Neural crest cell (in vitro differentiated cells): ENCODE measurements at regions not wholly inside any gene's neighbourhood (a gene's known extent, or its start where the extent isn't known, plus 50 kb on each side); places are given as distances from the start of the nearest gene placed in this dataset.

Experiments
- DNase-seq: peaks from one replicate; pipeline ENCODE4 v3.0.0; 2021; ENCODE audit warnings: low read depth, mixed read lengths, low spot score
- H3K27ac Mint-ChIP-seq: one replicate; pipeline ENCODE4 v1.8.0; 2021; ENCODE audit warnings: mild to moderate bottlenecking, mixed read lengths; ENCODE audit not compliant: unreplicated experiment
- H3K27me3 Mint-ChIP-seq: 2 replicates; pipeline ENCODE4 v1.8.0; 2021; ENCODE audit warnings: low read depth, mild to moderate bottlenecking, mixed read lengths
- H3K36me3 Mint-ChIP-seq: 2 replicates; pipeline ENCODE4 v1.8.0; 2021; ENCODE audit warnings: low read depth, mild to moderate bottlenecking, mixed read lengths
- H3K4me1 Mint-ChIP-seq: 2 replicates; pipeline ENCODE4 v1.8.0; 2021; ENCODE audit warnings: mixed read lengths
- H3K4me3 Mint-ChIP-seq: one replicate; pipeline ENCODE4 v1.8.0; 2021; ENCODE audit warnings: mild to moderate bottlenecking, mixed read lengths
- H3K9me3 Mint-ChIP-seq: 2 replicates; pipeline ENCODE4 v1.8.0; 2021; ENCODE audit warnings: mixed read lengths
- CTCF ChIP-seq: fragments of 200-600 bp; sonication (generic); conservative IDR thresholded peaks from 2 replicates; pipeline ENCODE4 v1.5.0; 2021; ENCODE audit warnings: antibody characterized with exemption, mild to moderate bottlenecking

DNA sequence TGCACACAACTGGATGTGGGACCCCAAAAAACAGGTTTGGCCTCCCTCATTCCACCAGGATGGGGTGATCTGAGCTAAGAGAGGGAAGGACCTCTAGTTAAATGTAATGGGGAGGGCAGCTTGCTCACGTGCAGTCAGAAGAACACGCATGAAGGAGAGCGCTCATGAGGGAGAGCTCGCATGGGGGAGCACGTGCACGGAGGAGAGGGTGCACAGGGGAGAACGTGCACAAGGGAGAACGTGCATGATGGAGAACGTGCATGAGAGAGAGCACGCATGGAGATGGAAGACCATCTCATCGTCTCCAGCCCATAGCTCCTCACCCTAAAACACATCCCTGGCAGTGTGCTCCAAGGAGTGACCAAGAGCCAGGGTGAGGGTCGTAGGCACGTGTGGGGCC lies 141.2 kb downstream of the RBFOX3 start:
- Mint-ChIP-seq H3K27ac (no peak overlapping the region), H3K4me3 (no peak overlapping the region), H3K4me1 (peaks cover 13% of the 10 kb centered on the region), H3K9me3 (peaks cover 2% of the 10 kb centered on the region), H3K36me3 (no peaks in the 10 kb centered on the region), H3K27me3 (no peaks in the 10 kb centered on the region)
- no peak for DNase-seq
- TF ChIP-seq CTCF, result no peak

- Mint-ChIP-seq H3K4me1 (peaks cover 18% of the 10 kb centered on the region), H3K9me3 (peaks cover 2% of the 10 kb centered on the region), H3K4me3 (no peak overlapping the region), H3K36me3 (no peaks in the 10 kb centered on the region), H3K27me3 (no peaks in the 10 kb centered on the region), H3K27ac (no peak overlapping the region)
- no peak for DNase-seq
- TF ChIP-seq CTCF, result no peak
Observed at GRCh38 chr17:79468183-79468944, 142.5 kb downstream of the RBFOX3 start.

DNA sequence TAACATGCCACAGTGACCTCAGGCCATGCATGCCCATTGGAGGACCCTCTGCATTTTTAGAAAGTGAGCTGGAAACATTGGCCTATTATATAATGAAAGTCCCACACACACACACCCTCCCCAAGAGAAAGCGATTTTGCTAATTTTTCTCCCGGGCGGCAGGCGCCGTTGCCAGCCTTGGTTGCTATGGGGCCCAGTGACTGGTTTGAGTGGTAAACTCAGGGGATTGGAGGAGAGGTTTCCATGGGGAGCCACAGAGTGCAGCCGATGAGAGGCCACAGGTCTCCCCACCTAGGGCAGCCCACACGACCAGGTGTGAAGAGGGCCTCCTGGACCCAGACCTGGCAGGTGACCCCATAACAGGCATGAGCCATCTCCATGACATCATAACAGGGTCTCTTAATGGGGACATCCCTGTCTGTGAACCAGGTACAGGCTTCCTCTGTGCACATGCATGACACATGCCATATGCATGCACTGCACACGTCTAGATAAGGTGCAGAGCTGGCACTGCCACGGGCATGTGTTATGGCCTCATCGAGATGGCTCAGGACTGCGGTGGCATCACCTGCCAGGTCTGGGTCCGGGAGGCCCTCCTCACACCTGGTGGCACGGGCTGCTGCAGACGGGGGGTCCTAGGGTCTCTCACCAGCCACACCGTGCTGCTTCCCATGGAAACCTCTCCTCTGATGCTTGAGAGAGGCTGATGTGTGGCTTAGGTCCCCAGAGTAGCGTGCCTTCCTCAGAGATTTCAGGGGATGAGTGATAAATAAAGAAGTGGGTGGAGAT lies 144.1 kb downstream of the RBFOX3 start:
- DNase-seq, result no peak
- TF ChIP-seq CTCF, result no peak
- H3K27ac Mint-ChIP-seq, result no peak overlapping the region
- no peak overlapping the region for H3K4me3 Mint-ChIP-seq
- H3K9me3 Mint-ChIP-seq, result peaks cover 5% of the 10 kb centered on the region
- H3K36me3 Mint-ChIP-seq, result no peaks in the 10 kb centered on the region
- peaks cover 18% of the 10 kb centered on the region for H3K4me1 Mint-ChIP-seq
- H3K27me3 Mint-ChIP-seq, result no peaks in the 10 kb centered on the region

GRCh38 chr17:79465681-79466025 lies 145.2 kb downstream of the RBFOX3 start:
- no peak overlapping the region for H3K27ac Mint-ChIP-seq
- peaks cover 25% of the 10 kb centered on the region for H3K4me1 Mint-ChIP-seq
- no peak for DNase-seq
- peaks cover 5% of the 10 kb centered on the region for H3K9me3 Mint-ChIP-seq
- H3K4me3 Mint-ChIP-seq, result no peak overlapping the region
- no peak for TF ChIP-seq CTCF
- H3K27me3 Mint-ChIP-seq, result no peaks in the 10 kb centered on the region
- H3K36me3 Mint-ChIP-seq, result no peaks in the 10 kb centered on the region

DNA sequence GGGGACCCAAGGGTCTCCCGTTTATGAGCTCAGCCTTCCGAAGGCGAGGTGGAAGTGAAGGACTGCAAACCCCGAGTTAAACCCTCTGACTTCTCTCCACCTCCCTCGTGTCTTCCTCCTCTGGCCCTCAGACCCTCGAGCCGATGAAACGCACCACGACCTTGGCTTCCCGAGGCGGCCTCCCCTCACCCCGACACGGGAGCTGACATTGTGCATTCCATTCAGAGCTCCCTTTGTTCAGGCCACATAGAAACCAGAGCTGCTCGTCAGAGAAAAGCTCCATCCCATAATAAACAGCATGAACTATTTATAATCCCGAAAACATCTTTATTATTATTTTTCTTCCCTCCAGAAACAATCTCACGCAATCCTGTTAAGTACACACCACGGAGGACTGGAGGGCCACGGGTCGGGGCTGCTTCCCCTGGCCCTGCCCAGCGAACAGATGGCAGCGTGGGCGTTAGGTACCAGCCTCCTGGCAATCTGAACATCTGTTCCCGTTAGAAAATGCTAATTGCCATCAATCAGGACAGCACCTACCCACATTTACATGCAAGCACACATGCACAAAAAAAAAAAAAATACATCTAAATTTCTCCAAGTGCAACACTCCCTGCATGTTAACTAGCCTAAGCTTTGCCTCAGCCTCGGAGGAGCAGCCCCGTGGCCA lies 145.7 kb downstream of the RBFOX3 start:
- no peak for TF ChIP-seq CTCF

More for the DNA sequence above, 145.7 kb downstream of the RBFOX3 start:
- H3K9me3 Mint-ChIP-seq, result peaks cover 5% of the 10 kb centered on the region
- no peaks in the 10 kb centered on the region for H3K27me3 Mint-ChIP-seq
- H3K4me1 Mint-ChIP-seq, result peaks cover 25% of the 10 kb centered on the region
- peak overlapping the region; percentile 93 for H3K27ac Mint-ChIP-seq
- no peaks in the 10 kb centered on the region for H3K36me3 Mint-ChIP-seq
- H3K4me3 Mint-ChIP-seq, result no peak overlapping the region
- no peak for DNase-seq
